Endodermal cell (in vitro differentiated cells): ENCODE measurements at regions not wholly inside any gene's neighbourhood (a gene's known extent, or its start where the extent isn't known, plus 50 kb on each side); places are given as distances from the start of the nearest gene placed in this dataset.

Experiments
- DNase-seq: peaks from one replicate; pipeline ENCODE4 v3.0.0-alpha.2; 2017
- H3K27ac ChIP-seq: 2 replicates; pipeline ENCODE4 v1.5.1; 2013; ENCODE audit warnings: mild to moderate bottlenecking, low read depth, low read length, moderate library complexity
- H3K27me3 ChIP-seq: 2 replicates; pipeline ENCODE4 v1.6.1; 2013; ENCODE audit warnings: mild to moderate bottlenecking, low read length, moderate library complexity; ENCODE audit not compliant: insufficient read depth, control insufficient read depth, poor library complexity, severe bottlenecking
- H3K36me3 ChIP-seq: 2 replicates; pipeline ENCODE4 v1.7.0; 2013; ENCODE audit warnings: mild to moderate bottlenecking, low read length, moderate library complexity; ENCODE audit not compliant: control insufficient read depth, insufficient read depth
- H3K4me1 ChIP-seq: one replicate; pipeline ENCODE4 v1.7.0; 2013; ENCODE audit warnings: low read length; ENCODE audit not compliant: control insufficient read depth, insufficient read depth
- H3K4me3 ChIP-seq: 2 replicates; pipeline ENCODE4 v1.5.1; 2013; ENCODE audit warnings: mild to moderate bottlenecking, low read length, moderate library complexity
- H3K9ac ChIP-seq: 2 replicates; pipeline ENCODE4 v1.6.1; 2013; ENCODE audit warnings: mild to moderate bottlenecking, low read length, moderate library complexity; ENCODE audit not compliant: poor library complexity, severe bottlenecking; ENCODE audit errors: extremely low read depth
- H3K9me3 ChIP-seq: 2 replicates; pipeline ENCODE4 v1.6.1; 2013; ENCODE audit warnings: mild to moderate bottlenecking, low read length, moderate library complexity; ENCODE audit not compliant: control insufficient read depth
- H3K27ac Mint-ChIP-seq: 2 replicates; pipeline ENCODE4 v1.8.0; 2020; ENCODE audit warnings: mixed read lengths
- H3K27me3 Mint-ChIP-seq: 2 replicates; pipeline ENCODE4 v1.8.0; 2021; ENCODE audit warnings: mild to moderate bottlenecking, mixed read lengths; ENCODE audit not compliant: insufficient read depth
- H3K36me3 Mint-ChIP-seq: 2 replicates; pipeline ENCODE4 v1.8.0; 2020; ENCODE audit warnings: low read depth, mixed read lengths
- H3K4me1 Mint-ChIP-seq: 2 replicates; pipeline ENCODE4 v1.8.0; 2020; ENCODE audit warnings: mixed read lengths
- H3K4me3 Mint-ChIP-seq: 2 replicates; pipeline ENCODE4 v1.8.0; 2020; ENCODE audit warnings: mild to moderate bottlenecking, moderate library complexity, mixed read lengths
- H3K9me3 Mint-ChIP-seq: 2 replicates; pipeline ENCODE4 v1.8.0; 2020; ENCODE audit warnings: mild to moderate bottlenecking, mixed read lengths
- CTCF ChIP-seq: fragments of 200-600 bp; sonication (generic); conservative IDR thresholded peaks from 2 replicates; pipeline ENCODE4 v1.5.0; 2021; ENCODE audit warnings: antibody characterized with exemption, mild to moderate bottlenecking
- WGBS, 2 experiments: methylation state at CpG; one replicate each; pipeline versions ENCODE4 v1.1.5 to v1.1.7; 2013; ENCODE audit warnings: missing lambda C conversion rate in 2 of 2, mixed read lengths in 1 of 2; ENCODE audit not compliant: insufficient coverage in 1 of 2, insufficient read length in 1 of 2; 5-methylcytosine and 5-hydroxymethylcytosine counted together

- Histone ChIP-seq H3K9ac (no peak overlapping the region), H3K9me3 (no peaks in the 10 kb centered on the region), H3K4me3 (no peak overlapping the region), H3K36me3 (no peaks in the 10 kb centered on the region), H3K27ac (no peak overlapping the region), H3K4me1 (peaks cover 4% of the 10 kb centered on the region), H3K27me3 (no peaks in the 10 kb centered on the region)
- no peak for DNase-seq
- no peak overlapping the region for H3K27ac Mint-ChIP-seq
- H3K9me3 Mint-ChIP-seq, result no peaks in the 10 kb centered on the region
- no peaks in the 10 kb centered on the region for H3K36me3 Mint-ChIP-seq
- H3K27me3 Mint-ChIP-seq, result peaks cover 7% of the 10 kb centered on the region
- 90 to 94% methylated on average over 1 of the region's 1 CpG for WGBS, 2 experiments
- H3K4me1 Mint-ChIP-seq, result peaks cover 13% of the 10 kb centered on the region
- TF ChIP-seq CTCF, result no peak
- H3K4me3 Mint-ChIP-seq, result no peak overlapping the region
Measured at GRCh38 chr7:97630116-97630515, 101.8 kb upstream of the TAC1 start.

- Mint-ChIP-seq H3K4me3 (no peak overlapping the region), H3K27ac (no peak overlapping the region), H3K36me3 (no peaks in the 10 kb centered on the region), H3K27me3 (peaks cover 8% of the 10 kb centered on the region), H3K4me1 (no peaks in the 10 kb centered on the region), H3K9me3 (no peaks in the 10 kb centered on the region)
- no peak for DNase-seq
- H3K9me3 ChIP-seq, result no peaks in the 10 kb centered on the region
- no peak overlapping the region for H3K9ac ChIP-seq
- 92 to 100% methylated on average over 1 to 4 of the region's 4 CpGs for WGBS, 2 experiments
- TF ChIP-seq CTCF, result no peak
- no peaks in the 10 kb centered on the region for H3K36me3 ChIP-seq
- no peak overlapping the region for H3K27ac ChIP-seq
- H3K27me3 ChIP-seq, result no peaks in the 10 kb centered on the region
- no peak overlapping the region for H3K4me3 ChIP-seq
- no peaks in the 10 kb centered on the region for H3K4me1 ChIP-seq
Measured at GRCh38 chr7:97635622-97636021, 96.3 kb upstream of the TAC1 start.

GRCh38 chr7:97639036-97639435 lies 92.8 kb upstream of the TAC1 start:
- Mint-ChIP-seq H3K36me3 (no peaks in the 10 kb centered on the region), H3K9me3 (peaks cover 1% of the 10 kb centered on the region), H3K27ac (no peak overlapping the region), H3K27me3 (peaks cover 7% of the 10 kb centered on the region), H3K4me3 (no peak overlapping the region), H3K4me1 (peaks cover 1% of the 10 kb centered on the region)
- Histone ChIP-seq H3K36me3 (no peaks in the 10 kb centered on the region), H3K4me1 (no peaks in the 10 kb centered on the region), H3K27ac (no peak overlapping the region), H3K27me3 (no peaks in the 10 kb centered on the region), H3K9me3 (no peaks in the 10 kb centered on the region), H3K4me3 (no peak overlapping the region), H3K9ac (no peak overlapping the region)
- peak; percentile 65 for DNase-seq
- no peak for TF ChIP-seq CTCF
